ENCODE measurements at regions not wholly inside any gene's neighbourhood (a gene's known extent, or its start where the extent isn't known, plus 50 kb on each side); places are given as distances from the start of the nearest gene placed in this dataset.

DNA sequence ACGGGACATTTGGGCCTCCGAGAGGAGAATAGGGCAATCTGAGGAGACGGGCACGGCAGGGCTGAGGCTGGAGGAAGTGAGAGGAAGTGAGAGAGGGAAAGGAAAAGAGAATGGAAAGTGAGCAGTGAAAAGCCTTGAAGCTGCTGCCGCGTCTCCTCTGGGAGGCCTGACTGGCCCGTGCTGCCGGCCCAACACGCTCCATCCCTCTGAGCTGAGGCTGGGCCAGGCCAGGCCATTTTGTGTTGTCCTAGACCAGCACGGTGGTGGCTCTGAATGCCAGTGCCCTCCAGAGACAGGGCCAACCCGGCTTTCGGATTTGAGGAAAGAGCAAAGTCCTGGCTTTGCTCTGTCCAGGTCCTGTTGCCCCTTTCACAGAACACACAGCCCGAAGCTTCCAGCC is 361.1 kb upstream of the SHH start:
- no peak for DNase-seq

DNA sequence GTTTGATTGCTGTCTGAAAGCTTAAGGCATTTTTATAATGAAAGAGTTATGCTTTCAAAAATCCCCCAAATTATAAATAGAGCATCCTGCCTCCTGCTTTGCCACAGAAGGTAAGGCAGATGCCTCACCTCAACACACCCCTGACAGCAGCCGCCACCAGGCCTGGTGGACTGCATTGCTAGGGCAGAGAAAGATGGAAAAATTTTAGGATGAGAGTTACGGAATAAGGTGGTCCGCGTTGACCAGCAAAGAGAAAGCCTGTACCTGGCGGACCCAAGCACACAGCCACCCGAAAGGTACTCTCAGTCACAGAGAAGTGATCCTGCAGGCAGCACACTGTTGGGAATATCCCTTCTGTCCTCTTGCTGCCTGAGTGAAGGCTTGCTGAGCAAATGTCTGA is 360.4 kb upstream of the SHH start:
- no peak for DNase-seq

DNA sequence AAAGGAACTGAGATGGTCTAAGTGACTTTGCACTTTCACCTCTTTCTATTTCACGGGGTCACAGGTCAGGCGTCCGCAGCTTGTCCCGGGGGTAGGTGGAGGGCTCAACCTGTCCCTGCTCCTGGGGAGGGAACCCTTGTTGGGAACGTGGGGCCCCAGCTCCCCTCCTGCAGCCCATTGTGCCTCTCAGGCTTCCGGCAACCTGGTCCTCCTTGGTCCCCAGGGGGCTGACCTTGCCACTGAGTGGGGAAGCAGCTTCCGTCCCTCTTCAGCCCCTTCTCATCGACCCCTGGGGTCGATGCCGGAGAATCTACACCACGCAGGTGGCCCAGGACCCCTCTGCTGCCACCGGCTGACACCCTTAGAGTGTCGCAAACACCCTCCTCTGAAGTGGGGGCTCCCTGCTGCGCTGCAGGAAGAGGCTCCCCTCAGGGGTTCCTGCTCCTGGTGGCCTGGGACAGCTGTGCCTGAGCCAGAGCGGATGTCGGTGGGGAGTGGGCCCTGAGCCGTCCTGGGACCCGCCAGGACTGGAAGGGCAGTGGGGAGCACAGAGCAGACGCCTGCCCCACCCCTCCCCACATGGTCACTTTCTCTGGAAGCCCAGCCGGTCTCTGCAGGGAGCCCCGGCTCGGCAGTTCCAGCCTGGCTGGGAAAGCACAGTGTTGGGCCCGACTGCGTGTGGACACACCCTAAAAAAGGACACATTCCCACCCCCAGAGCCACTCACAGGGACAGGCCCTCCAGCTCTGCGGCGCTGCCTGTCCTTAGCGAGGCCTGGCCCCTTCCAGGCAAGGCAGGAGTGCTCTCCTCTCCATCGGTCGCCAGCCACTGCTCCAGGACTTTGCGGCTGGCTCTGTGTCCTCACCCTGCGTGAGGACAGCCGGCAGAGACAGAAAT is 357.5 kb upstream of the SHH start:
- no peak for DNase-seq

DNA sequence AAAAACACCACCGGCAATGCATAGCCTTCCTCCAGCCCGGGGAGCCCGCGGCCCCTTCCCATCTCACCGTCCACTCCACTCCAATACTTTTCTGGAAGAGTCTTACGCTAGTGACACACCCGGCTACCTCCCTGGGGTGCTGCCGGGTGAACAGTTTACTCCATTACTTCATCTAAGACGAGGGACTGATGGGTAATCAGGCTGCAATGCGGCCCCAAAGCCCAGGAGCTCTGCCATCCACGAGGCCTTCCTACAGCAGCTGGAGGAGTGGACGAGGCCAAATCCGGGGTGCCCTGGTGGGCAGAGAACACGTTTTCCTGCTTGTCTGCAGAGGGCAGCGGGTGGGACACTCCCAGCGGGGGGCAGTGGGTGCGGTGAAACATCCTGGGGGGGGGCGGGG is 356.2 kb upstream of the SHH start:
- DNase-seq: no peak

DNA sequence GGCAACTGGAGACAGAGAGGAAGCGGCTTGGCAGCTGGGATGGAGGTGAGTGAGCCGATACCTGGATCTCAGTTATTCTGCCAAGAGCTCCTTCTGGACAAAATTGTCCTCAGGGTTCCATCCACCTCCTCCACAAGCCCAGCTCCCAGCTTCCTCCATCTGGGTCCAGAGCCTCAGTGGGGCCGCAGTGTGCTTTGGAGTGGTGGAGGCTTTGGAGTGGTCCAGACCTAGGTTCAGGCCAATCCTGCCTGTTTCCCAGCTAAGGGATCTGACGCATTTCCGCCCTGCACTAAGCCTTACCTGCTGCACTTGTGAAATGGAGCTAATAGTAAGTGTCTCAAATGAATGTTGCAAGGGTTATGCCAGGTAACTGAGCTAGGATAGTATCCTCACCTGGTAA is 355.7 kb upstream of the SHH start:
- no peak for DNase-seq

DNA sequence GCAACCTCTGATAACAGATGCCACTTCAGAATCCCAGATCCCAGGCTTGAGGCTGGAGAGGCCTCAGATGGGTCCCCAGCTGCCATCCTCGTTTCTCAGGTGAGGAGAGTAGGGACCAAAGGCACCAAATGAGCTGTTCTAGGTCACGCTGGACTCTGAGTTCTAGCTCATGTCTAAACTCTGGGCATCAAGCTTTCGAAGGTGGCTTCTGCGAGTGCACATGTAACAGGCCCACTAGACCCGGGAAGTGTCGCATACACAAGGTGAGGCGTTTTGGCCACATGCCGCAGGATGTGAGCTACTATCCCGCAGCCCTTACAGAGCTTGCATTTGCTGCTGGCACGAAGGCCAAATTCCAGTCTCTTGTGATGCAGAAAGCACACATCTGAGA is 355.1 kb upstream of the SHH start:
- no peak for DNase-seq

DNA sequence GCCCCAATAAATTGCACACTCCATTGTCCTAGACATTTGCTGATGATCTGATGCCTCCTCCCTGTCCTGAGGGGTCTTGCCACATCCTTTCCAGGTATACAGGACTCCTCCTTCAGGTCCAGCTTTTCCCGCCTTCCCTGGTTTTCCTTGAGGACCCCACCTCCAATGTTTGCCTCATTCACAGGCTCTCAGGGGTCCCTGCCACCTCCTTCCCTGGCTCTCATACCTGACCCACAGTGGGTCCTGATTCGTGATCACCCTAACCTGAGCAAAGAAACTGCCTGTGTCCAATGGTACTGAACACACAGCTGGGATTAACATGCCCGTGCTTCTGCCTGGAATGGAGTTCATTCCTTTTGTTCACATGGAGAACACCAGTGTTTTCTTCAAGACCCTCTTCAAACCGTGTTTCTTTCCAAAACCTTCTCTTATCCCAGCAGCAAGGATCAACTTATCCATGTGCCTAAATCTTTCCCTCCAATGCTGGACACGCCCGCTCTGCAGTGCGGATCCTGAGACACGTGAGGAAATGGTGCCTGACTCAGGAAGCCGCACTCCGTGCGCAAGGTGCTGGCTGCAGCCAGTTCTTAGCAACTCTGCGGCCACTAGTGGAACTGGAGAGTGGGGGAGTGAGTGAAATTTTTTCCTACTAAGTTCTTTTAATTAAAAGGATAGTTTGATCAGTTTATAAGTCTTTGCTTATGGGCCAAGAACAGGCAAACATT is 354.6 kb upstream of the SHH start:
- DNase-seq: no peak

DNA sequence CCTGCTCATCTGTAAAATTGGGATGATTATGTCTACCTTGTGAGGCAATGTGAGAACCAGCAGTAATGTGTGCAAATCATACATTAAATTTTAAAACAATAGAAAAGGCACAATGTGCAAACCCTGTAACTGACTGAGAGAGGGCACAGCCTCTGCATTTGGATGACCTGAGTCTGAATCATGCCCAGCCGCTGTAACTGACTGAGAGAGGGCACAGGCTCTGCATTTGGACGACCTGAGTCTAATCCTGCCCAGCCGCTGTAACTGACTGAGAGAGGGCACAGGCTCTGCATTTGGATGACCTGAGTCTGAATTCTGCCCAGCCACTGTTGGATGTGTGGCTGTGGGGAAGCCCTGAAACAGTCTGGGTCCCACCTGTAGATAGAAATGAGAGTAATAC is 351.5 kb upstream of the SHH start:
- no peak for DNase-seq

DNA sequence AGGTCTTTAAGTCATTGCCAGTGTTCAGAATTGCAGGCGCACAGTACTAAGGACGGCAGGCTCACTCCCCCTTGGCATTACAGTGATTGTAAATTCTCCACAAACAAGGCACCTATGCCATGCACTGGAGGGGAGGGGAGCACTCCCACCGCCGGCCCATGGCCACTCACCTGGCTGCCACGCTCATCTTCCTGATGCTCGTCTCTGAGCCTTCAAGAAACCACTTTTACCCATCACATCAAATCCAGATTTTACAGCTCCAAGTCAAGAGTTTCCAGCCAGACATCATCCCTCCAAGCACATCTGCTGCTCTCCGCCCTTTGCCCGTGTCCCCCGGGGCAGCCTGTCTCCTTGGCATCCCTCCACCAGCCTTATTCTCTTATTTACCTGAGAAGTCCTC is 350.2 kb upstream of the SHH start:
- no peak for DNase-seq

DNA sequence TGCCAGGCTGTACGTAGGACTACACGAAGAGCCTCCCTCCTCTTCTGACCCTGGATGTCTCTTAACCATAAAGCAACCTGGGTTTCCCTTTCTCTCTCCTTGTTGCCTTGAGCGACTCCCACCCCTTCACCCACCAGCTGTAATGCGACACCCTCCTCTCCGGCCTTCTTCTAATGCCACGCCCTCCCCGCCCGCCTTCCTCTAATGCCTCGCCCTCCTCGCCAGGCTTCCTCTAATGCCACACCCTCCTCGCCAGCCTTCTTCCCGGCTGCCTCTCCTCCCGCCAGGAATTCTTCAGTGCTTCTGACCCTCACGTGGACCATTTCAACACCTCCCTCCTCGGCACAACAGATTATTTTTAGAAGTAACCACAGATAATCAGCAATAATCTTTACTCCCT is 348.5 kb upstream of the SHH start:
- DNase-seq: no peak

DNA sequence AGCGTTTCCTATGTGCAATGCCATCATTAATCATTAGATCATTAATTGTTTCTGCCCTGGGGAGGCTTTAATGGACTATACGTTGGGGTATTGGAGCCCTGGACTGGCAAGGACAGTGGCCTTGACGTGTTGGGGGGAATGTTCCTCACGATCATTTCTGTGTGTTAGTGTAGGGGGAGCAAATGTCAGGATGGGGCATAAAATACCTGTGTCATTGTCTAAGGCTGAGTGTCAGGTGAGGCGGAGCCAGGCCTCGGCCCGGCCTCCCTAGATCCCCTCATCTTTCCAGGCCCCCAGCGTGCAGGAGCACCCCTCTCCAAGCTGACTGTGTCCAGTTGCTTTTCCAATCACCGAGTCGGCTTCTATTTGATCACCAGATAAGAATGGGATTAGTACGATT is 346.4 kb upstream of the SHH start:
- DNase-seq: no peak

DNA sequence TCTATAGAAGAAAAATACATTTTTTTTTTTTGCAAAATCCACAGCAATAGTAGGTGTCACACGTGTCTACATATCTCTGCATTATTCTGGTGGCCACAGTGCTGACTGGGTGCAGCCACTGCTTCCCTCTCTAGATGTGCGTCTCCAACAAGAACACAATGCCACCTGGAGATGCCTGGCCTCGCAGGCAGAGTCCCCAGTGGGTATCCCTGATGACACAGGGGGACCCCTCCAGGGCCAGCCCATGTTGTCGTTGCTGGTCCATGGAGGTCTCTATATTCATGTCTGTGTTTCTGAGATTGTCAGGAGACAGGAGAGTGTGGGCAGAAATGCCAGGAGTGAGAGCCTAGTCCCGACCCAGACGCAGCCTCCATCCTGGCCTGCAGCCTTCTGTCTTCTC is 345.9 kb upstream of the SHH start:
- no peak for DNase-seq

DNA sequence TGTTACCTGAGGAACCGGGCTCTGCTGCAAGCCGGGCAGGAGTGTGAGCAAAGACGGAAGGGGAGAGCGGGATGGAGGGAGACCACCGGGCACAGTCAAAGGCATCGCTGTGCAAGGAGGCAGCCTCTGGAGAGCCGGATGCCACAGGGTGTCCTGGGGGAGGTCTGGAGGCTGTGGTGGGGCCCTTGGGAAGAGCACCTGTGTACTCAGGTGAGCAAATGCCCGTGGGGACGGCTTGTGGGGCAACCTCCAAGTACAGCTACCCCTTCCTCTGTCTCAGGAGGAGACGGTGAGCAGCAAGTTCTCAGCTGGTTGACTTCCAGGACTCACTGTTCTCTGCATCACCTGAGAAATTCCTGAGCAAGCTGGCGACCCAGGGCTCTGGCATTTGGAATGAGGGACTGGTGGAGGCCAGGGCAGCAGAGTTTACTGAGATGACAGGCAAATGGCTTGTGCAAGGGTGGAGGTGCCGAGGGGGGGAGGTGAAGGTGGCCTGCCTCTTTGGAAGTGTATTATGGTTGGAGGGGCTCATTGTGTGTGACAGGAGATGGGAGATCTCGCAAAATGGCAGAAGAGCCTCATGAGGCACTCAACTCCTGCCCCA is 345.2 kb upstream of the SHH start:
- no peak for DNase-seq

DNA sequence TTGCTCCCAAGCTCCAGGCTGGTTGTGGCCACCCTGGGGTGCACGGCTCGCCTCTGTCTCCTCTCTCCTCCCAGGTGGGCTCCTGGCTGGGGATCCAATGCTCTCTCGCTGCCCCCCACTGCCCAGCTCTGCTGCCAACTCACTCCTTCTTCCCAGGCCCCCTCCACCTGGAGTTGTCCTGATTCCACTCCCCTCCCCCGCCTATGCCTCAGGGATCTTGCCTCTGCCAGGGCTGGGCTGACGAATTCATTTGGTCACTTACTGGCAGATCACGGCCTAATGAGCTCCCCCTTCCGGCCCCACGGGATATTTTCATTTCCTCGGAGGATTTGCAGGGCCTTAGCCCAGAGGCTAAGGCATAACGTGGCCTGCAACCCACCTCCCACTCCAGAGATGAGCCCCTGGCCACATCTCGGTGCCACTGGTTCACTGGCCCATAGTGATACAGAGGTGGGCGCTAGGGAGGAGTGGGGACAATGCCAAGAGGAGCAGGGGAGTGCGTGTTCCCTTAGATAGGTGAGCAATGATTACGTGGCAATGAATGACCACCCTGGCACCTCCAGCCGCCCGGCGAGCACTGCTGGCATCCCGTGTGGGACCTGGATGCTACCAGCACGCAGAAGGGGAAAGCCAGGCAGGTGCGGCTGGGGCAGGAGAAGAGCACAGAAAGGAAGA is 344.6 kb upstream of the SHH start:
- no peak for DNase-seq

DNA sequence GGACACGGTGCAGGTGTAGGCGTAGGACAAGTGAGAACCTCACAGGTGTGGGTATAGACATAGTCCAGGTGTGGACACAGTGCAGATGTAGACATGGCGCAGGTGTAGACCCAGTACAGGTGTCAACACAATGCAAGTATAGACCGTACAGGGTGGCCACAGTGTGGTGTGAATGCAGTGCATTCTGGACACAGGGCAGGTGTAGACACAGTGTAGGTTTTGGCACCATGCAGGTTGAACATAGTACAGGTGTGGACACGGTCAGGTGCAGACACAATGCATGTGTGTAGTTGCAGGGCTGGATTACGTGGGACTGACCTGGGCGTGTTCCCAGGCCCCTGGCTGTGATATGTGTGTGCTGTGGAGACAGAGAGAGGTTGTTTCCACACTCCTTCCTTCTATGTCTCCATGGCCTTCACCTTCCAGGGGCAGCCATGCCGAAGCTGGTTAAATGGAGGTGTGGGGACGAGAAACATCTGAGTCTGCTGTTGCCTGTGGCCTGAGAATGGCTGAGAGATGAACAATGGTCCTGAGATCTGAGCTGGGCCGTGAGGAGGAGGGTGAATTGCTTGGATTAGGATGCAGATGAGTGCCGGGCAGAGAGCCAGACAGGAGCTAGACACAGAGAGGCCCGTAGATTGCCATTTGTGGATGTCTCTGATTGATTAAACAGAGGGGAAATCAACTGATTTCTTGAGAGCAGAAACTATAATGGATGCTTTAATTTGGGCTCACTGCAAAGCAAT is 343.9 kb upstream of the SHH start:
- no peak for DNase-seq

DNA sequence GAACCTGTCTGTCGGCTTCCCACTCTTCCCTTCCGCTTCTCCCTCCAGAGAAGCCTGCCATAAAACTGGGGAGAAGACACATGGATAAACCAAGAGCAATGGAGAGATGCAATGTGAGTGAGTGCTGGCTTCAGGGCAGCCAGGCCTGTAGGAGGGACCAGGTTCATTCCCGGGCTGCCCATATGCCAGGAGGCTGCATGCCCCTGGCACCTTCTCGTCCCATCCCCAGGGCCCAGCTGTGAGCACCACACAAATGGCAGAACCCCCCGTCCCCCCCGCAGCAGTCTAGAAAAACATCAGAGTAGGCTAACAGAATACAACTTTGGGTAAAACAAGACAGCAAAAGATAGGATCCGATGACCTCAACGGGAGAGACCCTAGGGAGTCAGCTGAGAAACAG is 341.3 kb upstream of the SHH start:
- DNase-seq: no peak

DNA sequence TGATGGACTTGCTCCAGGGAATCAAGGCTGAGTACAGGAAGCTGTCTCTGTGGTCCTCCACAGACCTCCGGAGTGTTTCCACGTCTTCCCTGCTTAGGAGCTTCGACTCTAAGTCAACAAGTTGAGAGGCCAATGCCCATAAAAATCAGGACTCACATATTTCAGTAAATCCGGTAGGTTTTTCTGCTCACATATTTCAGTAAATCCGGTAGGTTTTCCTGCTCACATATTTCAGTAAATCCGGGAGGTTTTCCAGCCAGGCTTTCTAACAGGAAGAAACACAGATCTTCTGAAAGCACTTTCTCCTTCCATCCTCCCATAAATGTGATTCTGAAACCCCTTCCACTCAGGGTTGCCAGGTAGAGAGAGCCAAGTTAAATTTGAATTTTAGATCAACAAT is 340.1 kb upstream of the SHH start:
- no peak for DNase-seq

DNA sequence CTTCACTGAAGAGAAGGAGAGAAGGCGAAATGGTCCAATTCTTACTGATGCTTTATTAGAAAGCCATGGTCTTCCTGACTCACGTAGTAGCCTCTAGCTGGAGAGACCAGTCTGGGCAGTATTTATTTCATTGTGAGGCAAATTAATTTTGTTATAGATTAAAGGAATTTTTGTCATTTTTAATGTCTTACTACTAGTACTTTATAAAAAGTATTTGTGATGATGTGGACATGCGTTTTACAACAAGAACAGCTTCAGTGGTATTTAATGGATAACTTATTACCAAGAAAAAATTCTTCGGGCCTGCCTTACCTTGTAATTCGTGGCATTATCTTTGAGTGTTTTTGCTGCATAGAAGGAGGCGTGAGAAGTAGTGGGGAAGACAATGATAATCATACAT is 339.4 kb upstream of the SHH start:
- DNase-seq: no peak

DNA sequence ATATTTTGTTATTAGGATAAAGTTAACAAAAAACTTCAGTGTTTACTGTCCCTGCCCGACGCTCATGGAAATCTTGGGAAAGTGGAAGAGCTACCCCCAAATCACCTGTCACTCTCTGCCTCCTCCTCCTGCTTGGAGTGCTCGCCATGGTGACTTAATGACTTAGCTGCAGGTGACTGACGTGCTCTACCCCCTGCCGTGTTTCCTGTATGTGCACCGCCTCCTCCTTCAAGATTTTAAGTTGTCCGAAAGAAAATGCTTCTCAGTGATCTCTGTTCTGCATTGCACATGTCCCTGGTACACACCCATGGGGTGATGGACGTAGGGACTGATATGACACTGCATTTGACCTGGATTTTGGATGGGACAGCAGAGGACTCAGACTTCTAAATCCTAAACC is 338.8 kb upstream of the SHH start:
- DNase-seq: no peak

DNA sequence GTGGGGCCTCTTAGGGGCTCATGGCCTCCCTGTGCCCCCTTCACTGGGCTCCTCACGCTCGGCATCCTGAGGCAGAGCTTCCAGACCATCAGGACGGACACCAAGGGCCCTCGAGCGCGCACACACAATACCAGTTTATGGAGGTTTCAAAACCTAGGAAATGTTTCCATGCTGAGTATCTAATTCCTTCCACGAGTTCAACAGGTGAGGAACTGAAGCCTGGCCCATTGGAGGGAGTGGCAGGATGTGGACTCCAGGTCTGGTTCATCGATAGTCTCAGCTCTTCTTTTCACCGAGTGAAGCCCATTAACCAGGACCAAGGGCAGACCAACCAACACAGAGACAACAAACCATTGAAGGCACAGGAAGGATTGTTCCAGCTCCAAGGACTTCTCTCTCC is 336.7 kb upstream of the SHH start:
- DNase-seq: no peak

DNA sequence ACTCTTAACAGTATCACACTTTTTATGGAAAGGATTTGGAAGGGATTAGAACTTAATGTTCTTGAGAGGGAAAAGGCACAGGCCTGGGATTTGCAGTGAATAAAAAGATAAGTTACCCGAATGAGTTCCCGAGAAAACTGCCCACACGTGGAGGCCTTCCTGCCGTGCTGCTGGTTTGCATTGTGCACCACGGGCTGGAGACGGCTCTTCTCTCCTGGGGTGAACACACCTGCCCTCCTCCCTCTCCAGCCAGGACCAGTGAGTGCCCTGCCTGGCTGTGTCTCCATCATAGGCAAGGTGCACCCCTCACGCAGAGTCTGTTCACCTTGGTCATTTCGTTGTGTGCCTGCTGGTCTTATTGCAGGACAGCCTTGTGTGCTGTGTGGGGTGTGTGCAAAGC is 336.3 kb upstream of the SHH start:
- no peak for DNase-seq

DNA sequence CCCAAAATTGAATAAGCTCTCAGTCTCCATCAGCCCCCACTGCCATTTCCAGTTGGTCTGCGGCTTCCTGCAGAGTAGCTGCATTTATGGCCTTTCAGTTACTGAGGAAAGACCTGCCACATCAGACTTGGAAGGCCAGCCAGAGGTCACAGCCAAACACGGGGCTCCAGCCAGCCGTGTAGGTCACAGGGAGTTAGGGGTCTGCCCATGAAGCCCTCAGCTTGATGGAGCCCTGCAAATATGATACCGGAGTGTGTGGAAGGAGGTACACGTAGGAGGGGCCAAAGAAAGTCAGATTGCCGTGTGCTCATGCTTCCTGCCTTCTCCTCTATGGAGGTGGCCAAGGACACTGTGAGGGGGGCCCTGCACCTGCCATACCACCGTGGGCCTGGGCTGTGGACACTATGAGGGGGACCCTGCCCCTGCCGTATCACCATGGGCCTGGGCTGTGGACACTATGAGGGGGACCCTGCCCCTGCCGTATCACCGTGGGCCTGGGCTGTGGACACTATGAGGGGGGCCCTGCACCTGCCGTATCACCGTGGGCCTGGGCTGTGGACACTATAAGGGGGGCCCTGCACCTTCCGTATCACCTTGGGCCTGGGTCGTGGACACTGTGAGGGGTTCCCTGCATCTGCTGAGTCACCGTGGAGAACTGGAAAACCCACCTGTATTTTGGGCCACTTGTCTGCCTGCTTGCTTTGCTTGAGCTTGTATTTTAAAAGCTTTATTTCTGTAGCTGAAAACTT is 335.7 kb upstream of the SHH start:
- DNase-seq: no peak

All from activated naive CD4-positive, alpha-beta T cell (primary cell).